ENCODE measurements at regions not wholly inside any gene's neighbourhood (a gene's known extent, or its start where the extent isn't known, plus 50 kb on each side); places are given as distances from the start of the nearest gene placed in this dataset.

GRCh38 chr20:57970116-57970515 is 258.3 kb downstream of the ANKRD60 start:
- Histone ChIP-seq H3K9me2 (ENCODE audit: insufficient read depth, low read length) (no peaks in the 10 kb centered on the region), H4K20me1 (ENCODE audit: insufficient read depth, low read length) (no peaks in the 10 kb centered on the region), H3K4me2 (ENCODE audit: low read length) (no peak overlapping the region), H2AFZ (ENCODE audit: low read length) (no peak overlapping the region), H3K36me3 (ENCODE audit: insufficient read depth, low read length) (no peaks in the 10 kb centered on the region), H3K4me1 (ENCODE audit: insufficient read depth, low read length, poor library complexity, severe bottlenecking) (no peaks in the 10 kb centered on the region), H3K4me3 (ENCODE audit: low read depth, low read length, poor library complexity, severe bottlenecking) (no peak overlapping the region), H3K79me2 (ENCODE audit: insufficient read depth, low read depth, low read length) (no peaks in the 10 kb centered on the region), H3K9me3 (ENCODE audit: low read length) (no peaks in the 10 kb centered on the region), H3K27ac (ENCODE audit: low read depth, low read length, poor library complexity, severe bottlenecking) (no peak overlapping the region)
- DNase-seq (ENCODE audit: low spot score) = no peak
- ChIA-PET CTCF (ENCODE audit: unreplicated experiment) (no interaction called here), POLR2A (interaction anchor here (0.5 to 0.7 kb wide), 2 partner anchors 20 to 203 kb away, joined by 3 read pairs; no protein-coding TSS in a partner anchor)
- BruUV-seq (replicated peaks) = no TSS peak
- no peak for TF ChIP-seq EZH2phosphoT487 (IDR thresholded peaks at IDR 0.05; ENCODE audit: borderline replicate concordance, low read depth, low read length)
- no peak for TF ChIP-seq CTCF (conservative IDR thresholded peaks at IDR 0.05; ENCODE audit: low read length)
- intact Hi-C loops (cut with micrococcal nuclease; ENCODE audit: unreplicated experiment) = no loop called here

- Histone ChIP-seq H4K20me1 (ENCODE audit: insufficient read depth, low read length) (no peaks in the 10 kb centered on the region), H3K4me1 (ENCODE audit: insufficient read depth, low read length, poor library complexity, severe bottlenecking) (no peaks in the 10 kb centered on the region), H2AFZ (ENCODE audit: low read length) (no peak overlapping the region), H3K9me2 (ENCODE audit: insufficient read depth, low read length) (no peaks in the 10 kb centered on the region), H3K27ac (ENCODE audit: low read depth, low read length, poor library complexity, severe bottlenecking) (no peak overlapping the region), H3K4me3 (ENCODE audit: low read depth, low read length, poor library complexity, severe bottlenecking) (no peak overlapping the region), H3K79me2 (ENCODE audit: insufficient read depth, low read depth, low read length) (no peaks in the 10 kb centered on the region), H3K9me3 (ENCODE audit: low read length) (no peaks in the 10 kb centered on the region), H3K4me2 (ENCODE audit: low read length) (no peak overlapping the region), H3K36me3 (ENCODE audit: insufficient read depth, low read length) (no peaks in the 10 kb centered on the region)
- TF ChIP-seq EZH2phosphoT487 (IDR thresholded peaks at IDR 0.05; ENCODE audit: borderline replicate concordance, low read depth, low read length) (no peak), CTCF (conservative IDR thresholded peaks at IDR 0.05; ENCODE audit: low read length) (no peak)
- no peak for DNase-seq (ENCODE audit: low spot score)
- intact Hi-C loops (cut with micrococcal nuclease; ENCODE audit: unreplicated experiment) = no loop called here
- ChIA-PET POLR2A (no interaction called here), CTCF (ENCODE audit: unreplicated experiment) (no interaction called here)
- no TSS peak for BruUV-seq (replicated peaks)
These were observed 258.3 kb upstream of the PMEPA1 start for GRCh38 chr20:57968120-57968519.

GRCh38 chr20:57967364-57967763 is 257.5 kb upstream of the PMEPA1 start:
- CTCF ChIA-PET (ENCODE audit: unreplicated experiment) = no interaction called here
- POLR2A ChIA-PET = no interaction called here
- Histone ChIP-seq H3K9me3 (ENCODE audit: low read length) (no peaks in the 10 kb centered on the region), H4K20me1 (ENCODE audit: insufficient read depth, low read length) (no peaks in the 10 kb centered on the region), H3K4me1 (ENCODE audit: insufficient read depth, low read length, poor library complexity, severe bottlenecking) (no peaks in the 10 kb centered on the region), H3K79me2 (ENCODE audit: insufficient read depth, low read depth, low read length) (no peaks in the 10 kb centered on the region), H3K27ac (ENCODE audit: low read depth, low read length, poor library complexity, severe bottlenecking) (no peak overlapping the region), H3K4me3 (ENCODE audit: low read depth, low read length, poor library complexity, severe bottlenecking) (no peak overlapping the region), H3K9me2 (ENCODE audit: insufficient read depth, low read length) (no peaks in the 10 kb centered on the region), H3K36me3 (ENCODE audit: insufficient read depth, low read length) (no peaks in the 10 kb centered on the region), H3K4me2 (ENCODE audit: low read length) (no peak overlapping the region), H2AFZ (ENCODE audit: low read length) (no peak overlapping the region)
- intact Hi-C loops (cut with micrococcal nuclease; ENCODE audit: unreplicated experiment) = no loop called here
- DNase-seq (ENCODE audit: low spot score) = no peak
- TF ChIP-seq EZH2phosphoT487 (IDR thresholded peaks at IDR 0.05; ENCODE audit: borderline replicate concordance, low read depth, low read length) = no peak
- TF ChIP-seq CTCF (conservative IDR thresholded peaks at IDR 0.05; ENCODE audit: low read length) = no peak
- no TSS peak for BruUV-seq (replicated peaks)

All from OCI-LY7 (cell line).